ENCODE measurements at regions not wholly inside any gene's neighbourhood (a gene's known extent, or its start where the extent isn't known, plus 50 kb on each side); places are given as distances from the start of the nearest gene placed in this dataset.
"Not testable (repeated sequence)": the region's sequence is repeated elsewhere in the genome, so short reads cannot be mapped to it uniquely, and the experiment has no call there.

DNA sequence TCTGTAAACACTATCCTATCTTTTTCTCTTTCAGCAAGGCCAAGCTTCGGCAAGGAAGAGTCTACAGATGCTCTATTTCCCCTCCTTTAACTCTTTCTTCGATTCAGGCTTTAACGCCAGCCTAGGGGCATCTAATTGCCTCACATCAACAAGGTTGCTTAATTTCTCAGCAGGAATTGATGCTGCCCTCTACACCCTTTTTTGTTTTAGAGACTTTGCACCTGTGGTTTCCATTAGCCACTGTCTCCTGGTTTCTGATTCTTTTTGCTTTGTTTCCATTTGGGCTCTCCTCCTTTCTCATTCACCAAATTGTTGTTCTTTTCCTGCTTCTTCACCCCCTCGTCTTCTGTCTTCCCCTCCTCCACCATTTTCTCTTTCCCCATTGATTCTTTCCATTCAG, 202.4 kb upstream of the HMCN1 start:
- H3K27ac Mint-ChIP-seq, result no peak overlapping the region
- H3K9me3 Mint-ChIP-seq, result no peaks in the 10 kb centered on the region
- no peaks in the 10 kb centered on the region for H3K36me3 Mint-ChIP-seq (ENCODE audit: low read depth)
- H3K4me1 Mint-ChIP-seq (ENCODE audit: low read depth), result peaks cover 3% of the 10 kb centered on the region
- no peak for DNase-seq (ENCODE audit: low spot score)
- intact Hi-C loops (cut with micrococcal nuclease), result no loop called here
- H3K4me3 Mint-ChIP-seq (ENCODE audit: low read depth), result no peak overlapping the region
- H3K27me3 Mint-ChIP-seq (ENCODE audit: low read depth), result no peaks in the 10 kb centered on the region

DNA sequence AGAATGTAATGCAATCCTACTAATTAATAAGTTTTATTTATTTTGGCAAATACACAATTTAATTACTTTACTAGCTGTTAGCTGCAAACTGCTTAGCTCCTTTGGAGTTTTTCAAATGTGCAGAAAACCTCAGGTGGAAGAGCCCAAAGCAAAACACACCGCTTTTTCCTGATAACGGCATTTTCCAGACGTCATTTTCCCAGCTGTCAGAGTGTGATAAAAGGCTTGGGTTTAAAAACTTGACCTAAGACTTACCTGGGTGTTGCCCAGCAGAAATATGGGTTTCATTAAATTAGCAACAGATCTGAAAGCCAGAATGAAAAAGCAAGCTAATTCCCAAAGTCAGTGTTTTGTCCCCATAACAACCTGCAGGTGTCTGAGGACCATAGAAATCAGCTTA, 204.0 kb upstream of the HMCN1 start:
- intact Hi-C loops (cut with micrococcal nuclease), result no loop called here
- H3K27me3 Mint-ChIP-seq (ENCODE audit: low read depth), result no peaks in the 10 kb centered on the region
- H3K4me1 Mint-ChIP-seq (ENCODE audit: low read depth), result peaks cover 2% of the 10 kb centered on the region
- H3K27ac Mint-ChIP-seq, result no peak overlapping the region
- peaks cover 1% of the 10 kb centered on the region for H3K9me3 Mint-ChIP-seq
- H3K4me3 Mint-ChIP-seq (ENCODE audit: low read depth), result no peak overlapping the region
- no peak for DNase-seq (ENCODE audit: low spot score)
- no peaks in the 10 kb centered on the region for H3K36me3 Mint-ChIP-seq (ENCODE audit: low read depth)

DNA sequence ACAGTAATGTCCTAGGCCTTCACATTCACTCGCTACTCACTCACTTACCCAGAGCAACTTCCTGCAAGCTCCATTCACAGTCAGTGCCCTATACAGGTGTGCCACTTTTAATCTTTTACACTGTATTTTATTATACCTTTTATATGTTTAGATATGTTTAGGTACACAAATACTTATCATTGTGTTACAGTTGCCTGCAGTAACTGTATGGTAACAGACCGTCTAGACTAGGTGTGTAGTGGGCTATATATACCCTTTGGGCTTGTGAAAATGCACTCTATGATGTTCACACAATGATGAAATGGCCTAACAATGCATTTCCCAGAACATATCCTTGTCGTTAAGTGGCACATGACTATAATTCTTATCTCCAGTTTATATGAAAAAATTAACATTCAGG, 204.5 kb upstream of the HMCN1 start:
- no peak for DNase-seq (ENCODE audit: low spot score)
- Mint-ChIP-seq H3K4me3 (ENCODE audit: low read depth) (no peak overlapping the region), H3K27ac (no peak overlapping the region), H3K4me1 (ENCODE audit: low read depth) (peaks cover 2% of the 10 kb centered on the region), H3K9me3 (peaks cover 6% of the 10 kb centered on the region), H3K27me3 (ENCODE audit: low read depth) (no peaks in the 10 kb centered on the region), H3K36me3 (ENCODE audit: low read depth) (peaks cover 2% of the 10 kb centered on the region)
- intact Hi-C loops (cut with micrococcal nuclease), result no loop called here

DNA sequence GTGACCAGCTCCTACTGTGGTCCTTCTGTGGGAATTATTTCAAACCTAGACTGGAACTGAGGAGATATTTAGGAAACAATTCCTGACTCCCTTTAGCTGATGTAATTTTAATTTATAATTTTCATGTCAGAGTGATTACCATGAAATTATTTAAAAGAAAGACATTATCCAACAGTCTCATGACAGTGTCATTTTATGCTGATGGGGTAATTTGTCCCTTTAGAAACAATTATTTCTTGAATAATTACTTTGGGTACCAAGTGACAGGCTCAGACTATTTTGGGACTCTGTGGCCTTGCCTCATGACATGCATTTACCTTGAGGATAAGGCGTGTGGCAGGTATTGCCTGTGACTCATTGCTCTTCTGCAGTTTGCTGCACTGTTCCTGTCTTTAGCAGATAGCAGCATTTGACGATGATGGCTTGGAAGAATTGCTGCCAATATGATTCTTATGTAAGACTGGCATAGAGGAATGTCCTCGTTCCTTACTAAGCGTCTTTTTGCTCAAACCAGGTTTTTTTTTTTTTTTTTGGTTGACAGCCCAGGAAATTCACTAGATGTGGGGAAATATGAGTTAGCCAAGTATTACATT, 206.0 kb upstream of the HMCN1 start:
- H3K27ac Mint-ChIP-seq, result no peak overlapping the region
- H3K36me3 Mint-ChIP-seq (ENCODE audit: low read depth), result peaks cover 5% of the 10 kb centered on the region
- H3K4me1 Mint-ChIP-seq (ENCODE audit: low read depth), result peaks cover 2% of the 10 kb centered on the region
- no peak overlapping the region for H3K4me3 Mint-ChIP-seq (ENCODE audit: low read depth)
- no peaks in the 10 kb centered on the region for H3K27me3 Mint-ChIP-seq (ENCODE audit: low read depth)
- H3K9me3 Mint-ChIP-seq, result peaks cover 18% of the 10 kb centered on the region
- no peak for DNase-seq (ENCODE audit: low spot score)
- intact Hi-C loops (cut with micrococcal nuclease), result no loop called here

DNA sequence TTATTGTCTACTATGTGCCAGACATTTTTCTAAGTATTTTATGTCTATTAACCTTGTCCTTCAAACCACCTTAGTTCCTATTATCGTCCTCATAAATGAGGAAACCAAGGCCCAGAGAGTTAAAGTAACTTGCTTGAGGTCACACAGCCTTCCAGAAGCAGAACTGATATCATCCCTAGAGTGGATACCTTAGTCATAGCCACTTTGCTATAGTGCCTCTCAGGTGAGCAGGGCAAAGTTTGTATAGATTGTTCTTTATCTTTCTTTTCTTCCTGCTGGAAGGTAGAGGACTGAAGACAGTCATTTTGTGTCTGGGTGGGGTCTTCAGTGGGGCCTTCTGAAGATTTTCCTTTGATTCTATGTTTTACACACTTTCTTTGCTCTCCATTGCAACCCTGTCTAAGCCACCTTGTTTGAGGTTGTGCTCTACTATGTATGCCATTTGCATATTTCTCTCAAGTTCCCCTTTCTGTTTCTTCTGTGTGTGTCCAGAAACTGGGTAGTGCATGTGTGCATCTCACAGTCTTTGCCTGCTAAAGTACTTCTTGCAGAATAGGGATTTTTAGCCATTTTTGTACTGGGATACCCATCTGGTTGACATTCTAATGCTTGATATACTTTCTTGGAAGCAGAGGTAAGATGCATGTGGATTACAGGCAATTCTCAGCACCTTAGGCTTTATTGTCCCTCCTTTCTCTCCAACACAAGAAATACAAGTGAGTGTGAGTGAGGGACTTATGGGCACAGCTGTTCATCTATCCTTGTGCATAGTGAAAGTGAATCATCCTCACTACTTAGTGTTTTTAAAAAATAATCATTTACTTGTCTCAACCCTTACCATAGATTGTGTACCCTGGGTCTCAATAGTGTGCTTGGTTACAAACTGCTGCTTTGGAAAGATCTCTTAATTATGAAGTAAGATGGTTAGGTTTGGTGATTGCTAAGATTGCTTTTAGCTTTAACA, 207.6 kb upstream of the HMCN1 start:
- DNase-seq (ENCODE audit: low spot score), result no peak
- peaks cover 7% of the 10 kb centered on the region for H3K36me3 Mint-ChIP-seq (ENCODE audit: low read depth)
- H3K27ac Mint-ChIP-seq, result no peak overlapping the region
- H3K4me1 Mint-ChIP-seq (ENCODE audit: low read depth), result peaks cover 2% of the 10 kb centered on the region
- peaks cover 22% of the 10 kb centered on the region for H3K9me3 Mint-ChIP-seq
- intact Hi-C loops (cut with micrococcal nuclease), result no loop called here
- H3K27me3 Mint-ChIP-seq (ENCODE audit: low read depth), result no peaks in the 10 kb centered on the region
- H3K4me3 Mint-ChIP-seq (ENCODE audit: low read depth), result no peak overlapping the region

DNA sequence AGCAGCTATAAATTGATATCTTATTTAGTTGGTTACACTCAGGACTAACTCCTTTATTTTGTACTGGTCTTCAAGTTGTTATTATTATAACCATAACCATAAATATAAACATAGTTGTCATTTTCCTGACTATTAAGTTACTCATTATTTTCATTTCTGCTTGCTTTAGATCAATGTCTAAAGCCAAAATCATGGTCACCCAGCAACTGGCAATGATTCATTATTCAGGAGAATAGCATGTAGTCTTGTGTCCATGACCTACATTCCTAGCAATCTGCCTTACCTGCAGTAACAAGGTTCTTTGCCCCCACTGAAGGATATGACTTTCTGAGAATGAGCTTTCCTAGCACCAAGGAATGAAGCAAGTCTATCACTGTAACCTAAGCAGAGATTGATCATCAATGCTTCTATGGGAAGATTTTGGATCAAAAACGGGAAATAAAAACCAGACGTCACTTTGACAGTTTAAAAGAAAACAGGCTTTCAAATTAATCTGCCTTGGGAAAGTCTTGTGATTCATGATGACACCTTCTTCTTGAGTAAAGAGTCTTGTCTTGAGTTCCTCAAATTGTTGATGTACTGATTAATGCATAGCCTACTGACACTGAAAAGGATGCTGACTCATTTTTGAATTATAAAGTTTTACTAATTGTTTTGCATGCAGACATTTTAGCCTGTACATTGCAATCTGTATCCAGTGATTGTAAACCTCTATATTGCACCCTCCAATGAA, 203.3 kb upstream of the IVNS1ABP start:
- Mint-ChIP-seq H3K4me1 (ENCODE audit: low read depth) (peaks cover 4% of the 10 kb centered on the region), H3K27me3 (ENCODE audit: low read depth) (no peaks in the 10 kb centered on the region), H3K9me3 (peaks cover 67% of the 10 kb centered on the region), H3K27ac (no peak overlapping the region), H3K36me3 (ENCODE audit: low read depth) (peaks cover 38% of the 10 kb centered on the region), H3K4me3 (ENCODE audit: low read depth) (no peak overlapping the region)
- intact Hi-C loops (cut with micrococcal nuclease), result no loop called here
- DNase-seq (ENCODE audit: low spot score), result no peak

DNA sequence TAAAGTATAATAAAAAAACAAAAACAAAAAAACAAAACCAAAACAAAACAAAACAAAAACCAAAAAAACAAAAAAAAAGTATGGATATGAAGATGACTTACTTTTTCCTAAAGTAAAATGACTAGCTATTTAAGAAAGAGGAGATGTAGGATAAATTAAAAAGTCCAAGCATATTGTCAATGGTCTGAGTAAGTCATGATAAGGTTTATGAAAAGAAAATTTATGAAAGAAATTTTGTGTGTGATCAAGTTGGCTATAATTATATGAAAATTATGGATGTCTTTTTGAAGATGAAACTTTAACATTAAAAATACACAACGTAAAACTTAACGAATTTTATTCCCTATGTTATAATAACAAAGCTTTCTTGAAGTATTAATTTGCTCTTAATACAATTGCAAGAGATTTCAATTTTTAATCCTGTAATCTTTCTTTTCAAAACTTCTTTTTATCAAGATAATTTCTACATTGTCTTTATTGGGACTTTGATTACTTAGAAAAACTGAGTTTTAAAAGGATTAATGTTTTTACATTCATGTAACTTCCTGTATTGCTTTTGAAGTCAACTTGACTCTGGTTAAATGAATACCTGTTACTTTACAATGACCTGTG, 200.9 kb upstream of the IVNS1ABP start:
- Mint-ChIP-seq H3K4me1 (ENCODE audit: low read depth) (peaks cover 4% of the 10 kb centered on the region), H3K27ac (no peak overlapping the region), H3K9me3 (peaks cover 61% of the 10 kb centered on the region), H3K36me3 (ENCODE audit: low read depth) (peaks cover 38% of the 10 kb centered on the region), H3K4me3 (ENCODE audit: low read depth) (no peak overlapping the region), H3K27me3 (ENCODE audit: low read depth) (no peaks in the 10 kb centered on the region)
- intact Hi-C loops (cut with micrococcal nuclease), result no loop called here
- DNase-seq (ENCODE audit: low spot score), result no peak

DNA sequence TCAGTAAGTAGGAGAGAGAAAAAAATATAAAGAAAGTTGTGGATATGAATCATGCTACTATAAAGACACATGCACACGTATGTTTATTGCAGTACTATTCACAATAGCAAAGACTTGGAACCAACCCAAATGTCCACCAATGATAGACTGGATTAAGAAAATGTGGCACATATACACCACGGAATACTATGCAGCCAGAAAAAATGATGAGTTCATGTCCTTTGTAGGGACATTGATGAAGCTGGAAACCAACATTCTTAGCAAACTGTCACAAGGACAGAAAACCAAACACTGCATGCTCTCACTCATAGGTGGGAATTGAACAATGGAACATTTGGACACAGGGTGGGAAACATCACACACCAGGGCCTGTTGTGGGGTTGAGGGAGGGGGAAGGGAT, 200.3 kb upstream of the IVNS1ABP start:
- H3K27me3 Mint-ChIP-seq (ENCODE audit: low read depth); H3K4me3 Mint-ChIP-seq (ENCODE audit: low read depth); DNase-seq (ENCODE audit: low spot score); H3K27ac Mint-ChIP-seq; H3K4me1 Mint-ChIP-seq (ENCODE audit: low read depth); intact Hi-C loops (cut with micrococcal nuclease): not testable (repeated sequence)
- Mint-ChIP-seq H3K9me3 (peaks cover 57% of the 10 kb centered on the region), H3K36me3 (ENCODE audit: low read depth) (peaks cover 37% of the 10 kb centered on the region)

DNA sequence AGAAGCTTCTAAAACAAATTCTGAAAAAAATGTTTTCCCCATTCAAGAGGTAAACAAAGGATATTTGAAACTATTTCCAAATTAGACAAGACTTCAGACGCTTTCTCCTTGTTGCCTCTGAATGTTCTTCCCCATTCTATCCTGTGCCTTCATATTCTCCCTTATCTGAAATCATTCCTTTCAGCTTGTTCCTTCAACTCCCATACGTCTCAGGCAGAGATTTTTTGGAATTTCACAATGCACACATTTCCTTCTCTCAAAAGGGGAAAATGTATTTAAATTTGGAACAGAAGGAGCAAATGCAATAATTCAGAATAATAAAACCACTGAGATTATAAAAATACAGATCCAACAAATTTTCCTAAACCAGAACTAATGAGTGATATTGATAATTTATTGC, 198.7 kb upstream of the IVNS1ABP start:
- Mint-ChIP-seq H3K4me3 (ENCODE audit: low read depth) (no peak overlapping the region), H3K27ac (no peak overlapping the region), H3K4me1 (ENCODE audit: low read depth) (peaks cover 4% of the 10 kb centered on the region), H3K9me3 (peaks cover 51% of the 10 kb centered on the region), H3K27me3 (ENCODE audit: low read depth) (no peaks in the 10 kb centered on the region), H3K36me3 (ENCODE audit: low read depth) (peaks cover 34% of the 10 kb centered on the region)
- intact Hi-C loops (cut with micrococcal nuclease), result no loop called here
- DNase-seq (ENCODE audit: low spot score), result no peak

DNA sequence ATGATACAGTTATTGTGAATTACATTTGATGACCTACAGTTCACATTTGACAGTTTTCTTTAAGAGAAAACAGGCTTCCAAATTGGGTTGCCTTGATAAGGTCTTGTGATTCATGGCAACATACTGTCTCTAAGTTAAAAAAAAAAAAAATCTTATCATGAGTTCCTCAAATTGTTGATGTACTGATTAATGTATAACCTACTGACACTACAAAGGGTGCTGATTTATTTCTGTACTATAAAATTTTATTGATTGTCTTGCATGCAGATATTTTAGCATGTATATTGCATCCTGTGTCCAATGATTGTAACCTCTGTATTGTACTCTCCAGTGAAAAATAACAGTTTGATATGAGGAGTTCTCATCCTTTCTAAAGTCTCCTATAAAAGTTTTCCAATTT, 197.3 kb upstream of the IVNS1ABP start:
- peaks cover 37% of the 10 kb centered on the region for H3K9me3 Mint-ChIP-seq
- no peak overlapping the region for H3K27ac Mint-ChIP-seq
- intact Hi-C loops (cut with micrococcal nuclease), result no loop called here
- H3K27me3 Mint-ChIP-seq (ENCODE audit: low read depth), result no peaks in the 10 kb centered on the region
- DNase-seq (ENCODE audit: low spot score), result no peak
- peaks cover 25% of the 10 kb centered on the region for H3K36me3 Mint-ChIP-seq (ENCODE audit: low read depth)
- no peaks in the 10 kb centered on the region for H3K4me1 Mint-ChIP-seq (ENCODE audit: low read depth)
- no peak overlapping the region for H3K4me3 Mint-ChIP-seq (ENCODE audit: low read depth)

DNA sequence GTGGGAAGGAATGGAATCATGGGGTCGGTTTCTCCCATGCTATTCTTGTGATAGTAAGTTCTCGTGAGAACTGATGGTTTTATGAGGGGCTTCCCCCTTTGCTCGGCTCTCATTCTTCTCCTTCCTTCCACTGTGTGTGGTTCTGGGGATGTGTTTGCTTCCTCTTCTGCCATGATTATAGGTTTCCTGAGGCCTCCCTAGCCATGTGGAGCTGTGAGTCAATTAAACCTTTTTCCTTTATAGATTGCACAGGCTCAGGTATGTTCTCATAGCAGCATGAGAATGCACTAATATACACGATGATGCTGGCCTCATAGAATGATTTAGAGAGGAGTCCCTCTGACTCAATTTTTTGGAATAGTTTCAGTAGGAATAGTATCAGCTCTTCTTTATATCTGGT, 195.4 kb upstream of the IVNS1ABP start:
- Mint-ChIP-seq H3K4me3 (ENCODE audit: low read depth) (no peak overlapping the region), H3K4me1 (ENCODE audit: low read depth) (no peaks in the 10 kb centered on the region), H3K9me3 (peaks cover 36% of the 10 kb centered on the region), H3K27me3 (ENCODE audit: low read depth) (no peaks in the 10 kb centered on the region), H3K27ac (no peak overlapping the region), H3K36me3 (ENCODE audit: low read depth) (peaks cover 15% of the 10 kb centered on the region)
- intact Hi-C loops (cut with micrococcal nuclease), result no loop called here
- DNase-seq (ENCODE audit: low spot score), result no peak

DNA sequence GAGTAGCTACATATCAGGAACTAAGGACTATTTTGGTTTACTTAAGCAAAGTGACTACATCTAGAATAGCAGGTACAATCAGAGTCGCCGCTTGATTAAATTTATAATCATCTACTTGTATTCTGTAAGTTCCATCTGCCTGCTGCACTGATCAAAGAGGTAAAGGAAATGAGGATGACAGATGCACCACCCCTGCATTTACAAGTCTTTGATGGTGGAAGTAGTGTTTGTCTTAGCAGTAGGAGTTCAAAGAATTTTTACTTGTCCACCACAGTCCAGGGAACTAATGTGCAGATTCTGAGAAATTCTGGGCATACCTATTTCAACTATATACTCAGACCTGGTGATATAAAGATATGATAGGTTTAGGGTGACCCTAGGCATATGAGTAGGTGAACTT, 184.1 kb upstream of the IVNS1ABP start:
- peaks cover 26% of the 10 kb centered on the region for H3K4me1 Mint-ChIP-seq (ENCODE audit: low read depth)
- no peaks in the 10 kb centered on the region for H3K36me3 Mint-ChIP-seq (ENCODE audit: low read depth)
- H3K4me3 Mint-ChIP-seq (ENCODE audit: low read depth), result no peak overlapping the region
- no peak overlapping the region for H3K27ac Mint-ChIP-seq
- no peak for DNase-seq (ENCODE audit: low spot score)
- H3K9me3 Mint-ChIP-seq, result peaks cover 6% of the 10 kb centered on the region
- intact Hi-C loops (cut with micrococcal nuclease), result loop anchor here (2.0 kb wide), 1 partner anchor 60 kb away; no protein-coding TSS in a partner anchor
- H3K27me3 Mint-ChIP-seq (ENCODE audit: low read depth), result no peaks in the 10 kb centered on the region
